ENCODE measurements at regions not wholly inside any gene's neighbourhood (a gene's known extent, or its start where the extent isn't known, plus 50 kb on each side); places are given as distances from the start of the nearest gene placed in this dataset.

DNA sequence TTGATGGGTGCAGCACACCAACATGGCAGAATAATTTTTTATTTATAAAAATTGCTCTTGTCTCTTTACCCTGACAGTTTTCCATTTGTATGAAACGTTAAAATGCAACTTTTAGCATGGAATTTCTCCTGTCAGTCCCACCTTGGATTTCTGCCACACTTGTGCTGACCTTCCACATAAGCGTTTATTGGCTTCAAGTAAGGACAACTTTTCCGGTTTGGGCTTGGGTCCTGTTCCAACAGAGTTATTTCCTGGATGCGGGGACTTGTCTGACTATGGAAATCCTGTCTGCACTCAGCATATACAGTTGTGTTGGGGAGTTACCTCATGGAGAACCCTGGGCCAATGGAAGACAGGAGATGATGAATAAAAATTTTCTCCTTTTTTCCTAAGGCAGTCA lies 294.7 kb downstream of the NAF1 start:
- TF ChIP-seq, protein P1, sequence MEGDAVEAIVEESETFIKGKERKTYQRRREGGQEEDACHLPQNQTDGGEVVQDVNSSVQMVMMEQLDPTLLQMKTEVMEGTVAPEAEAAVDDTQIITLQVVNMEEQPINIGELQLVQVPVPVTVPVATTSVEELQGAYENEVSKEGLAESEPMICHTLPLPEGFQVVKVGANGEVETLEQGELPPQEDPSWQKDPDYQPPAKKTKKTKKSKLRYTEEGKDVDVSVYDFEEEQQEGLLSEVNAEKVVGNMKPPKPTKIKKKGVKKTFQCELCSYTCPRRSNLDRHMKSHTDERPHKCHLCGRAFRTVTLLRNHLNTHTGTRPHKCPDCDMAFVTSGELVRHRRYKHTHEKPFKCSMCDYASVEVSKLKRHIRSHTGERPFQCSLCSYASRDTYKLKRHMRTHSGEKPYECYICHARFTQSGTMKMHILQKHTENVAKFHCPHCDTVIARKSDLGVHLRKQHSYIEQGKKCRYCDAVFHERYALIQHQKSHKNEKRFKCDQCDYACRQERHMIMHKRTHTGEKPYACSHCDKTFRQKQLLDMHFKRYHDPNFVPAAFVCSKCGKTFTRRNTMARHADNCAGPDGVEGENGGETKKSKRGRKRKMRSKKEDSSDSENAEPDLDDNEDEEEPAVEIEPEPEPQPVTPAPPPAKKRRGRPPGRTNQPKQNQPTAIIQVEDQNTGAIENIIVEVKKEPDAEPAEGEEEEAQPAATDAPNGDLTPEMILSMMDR (IDR thresholded peaks at IDR 0.05; ENCODE audit: low read depth, low read length, missing input control), result no peak
- TF ChIP-seq RXRA (IDR thresholded peaks at IDR 0.05), result no peak
- TF ChIP-seq, protein P2, sequence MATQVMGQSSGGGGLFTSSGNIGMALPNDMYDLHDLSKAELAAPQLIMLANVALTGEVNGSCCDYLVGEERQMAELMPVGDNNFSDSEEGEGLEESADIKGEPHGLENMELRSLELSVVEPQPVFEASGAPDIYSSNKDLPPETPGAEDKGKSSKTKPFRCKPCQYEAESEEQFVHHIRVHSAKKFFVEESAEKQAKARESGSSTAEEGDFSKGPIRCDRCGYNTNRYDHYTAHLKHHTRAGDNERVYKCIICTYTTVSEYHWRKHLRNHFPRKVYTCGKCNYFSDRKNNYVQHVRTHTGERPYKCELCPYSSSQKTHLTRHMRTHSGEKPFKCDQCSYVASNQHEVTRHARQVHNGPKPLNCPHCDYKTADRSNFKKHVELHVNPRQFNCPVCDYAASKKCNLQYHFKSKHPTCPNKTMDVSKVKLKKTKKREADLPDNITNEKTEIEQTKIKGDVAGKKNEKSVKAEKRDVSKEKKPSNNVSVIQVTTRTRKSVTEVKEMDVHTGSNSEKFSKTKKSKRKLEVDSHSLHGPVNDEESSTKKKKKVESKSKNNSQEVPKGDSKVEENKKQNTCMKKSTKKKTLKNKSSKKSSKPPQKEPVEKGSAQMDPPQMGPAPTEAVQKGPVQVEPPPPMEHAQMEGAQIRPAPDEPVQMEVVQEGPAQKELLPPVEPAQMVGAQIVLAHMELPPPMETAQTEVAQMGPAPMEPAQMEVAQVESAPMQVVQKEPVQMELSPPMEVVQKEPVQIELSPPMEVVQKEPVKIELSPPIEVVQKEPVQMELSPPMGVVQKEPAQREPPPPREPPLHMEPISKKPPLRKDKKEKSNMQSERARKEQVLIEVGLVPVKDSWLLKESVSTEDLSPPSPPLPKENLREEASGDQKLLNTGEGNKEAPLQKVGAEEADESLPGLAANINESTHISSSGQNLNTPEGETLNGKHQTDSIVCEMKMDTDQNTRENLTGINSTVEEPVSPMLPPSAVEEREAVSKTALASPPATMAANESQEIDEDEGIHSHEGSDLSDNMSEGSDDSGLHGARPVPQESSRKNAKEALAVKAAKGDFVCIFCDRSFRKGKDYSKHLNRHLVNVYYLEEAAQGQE (IDR thresholded peaks at IDR 0.05), result no peak

All from liver (tissue), 3 donors.